K562 (cell line): ENCODE measurements at regions not wholly inside any gene's neighbourhood (a gene's known extent, or its start where the extent isn't known, plus 50 kb on each side); places are given as distances from the start of the nearest gene placed in this dataset.

ENCODE experiments used
- ATAC-seq: fragments of 200-7000 bp; cut with Tn5 transposase; 3 replicates; pipeline ENCODE4 v1.9.1; 2020; ENCODE audit warnings: moderate library complexity
- BruUV-seq: library from RNA; stranded (reverse); fragments of 400-500 nt; replicated peaks from 2 replicates; lab custom pipeline; 2021; lab: Mats Ljungman, UMichigan
- CTCF ChIA-PET: fragments of 300-600 bp; formaldehyde crosslinking; extraction: SDS; loops from one replicate; lab custom pipeline; 2021; ENCODE audit warnings: low intra/inter-chr PET ratio; lab: Yijun Ruan, JAX
- POLR2A ChIA-PET: fragments of 300-600, 350-650 bp; sonication (Branson Sonifier 250); formaldehyde crosslinking; extraction: SDS; loops from one replicate; lab custom pipeline; 2021; ENCODE audit warnings: antibody characterized with exemption, inconsistent platforms; lab: Yijun Ruan, JAX
- DNase-seq, 4 experiments: peaks; one replicate each; pipeline versions ENCODE4 v3.0.0 to v3.0.0-alpha.2; 2011 to 2018; ENCODE audit warnings: low spot score in 3 of 4, mixed read lengths in 3 of 4; ENCODE audit errors: extremely low read depth in 1 of 4
- FAIRE-seq: peaks from 2 replicates; lab custom pipeline; 2011; peaks lifted over from hg19 to GRCh38; lab: Jason Lieb, UNC
- H2AFZ ChIP-seq: 2 replicates; pipeline ENCODE4 v1.6.0; 2011; ENCODE audit warnings: low read depth, low read length, control low read depth, inconsistent platforms
- H3K27ac ChIP-seq: fragments of 200-600 bp; 3 replicates; pipeline ENCODE4 v1.8.0; 2011; ENCODE audit warnings: low read depth, mild to moderate bottlenecking, control low read depth, inconsistent platforms, low read length, moderate library complexity, mixed read lengths; ENCODE audit errors: extremely low read depth
- H3K27me3 ChIP-seq, 2 experiments: fragments of 300-600 bp in 1 of 2; 2 replicates in 1 of 2; 3 replicates in 1 of 2; pipeline versions ENCODE4 v1.6.0 to v1.8.0; 2011; ENCODE audit warnings: inconsistent platforms in 2 of 2, low read length in 2 of 2, mild to moderate bottlenecking in 1 of 2, mixed read lengths in 1 of 2, moderate library complexity in 1 of 2; ENCODE audit not compliant: control insufficient read depth in 2 of 2, insufficient read depth in 2 of 2
- H3K36me3 ChIP-seq: fragments of 300-600 bp; 3 replicates; pipeline ENCODE4 v1.8.0; 2011; ENCODE audit warnings: mild to moderate bottlenecking, low read length, inconsistent platforms; ENCODE audit not compliant: control insufficient read depth, insufficient read depth
- H3K4me1 ChIP-seq, 2 experiments: fragments of 200-600 bp in 1 of 2; replicated peaks in 1 of 2; 2 replicates in 1 of 2; 3 replicates in 1 of 2; pipeline versions ENCODE4 v1.5.1 to v1.8.0; 2011; ENCODE audit warnings: inconsistent platforms in 2 of 2, low read length in 2 of 2, mild to moderate bottlenecking in 1 of 2, mixed read lengths in 1 of 2, moderate library complexity in 1 of 2; ENCODE audit not compliant: control insufficient read depth in 2 of 2, insufficient read depth in 2 of 2
- H3K4me2 ChIP-seq: 2 replicates; pipeline ENCODE4 v1.6.1; 2011; ENCODE audit warnings: low read length, control low read depth, inconsistent platforms, mixed read lengths; ENCODE audit not compliant: insufficient read depth
- H3K4me3 ChIP-seq: fragments of 200-600 bp; sonication (generic), shearing (Covaris generic); 2 replicates; pipeline ENCODE4 v1.5.1; 2016; ENCODE audit warnings: control low read depth, inconsistent platforms
- H3K79me2 ChIP-seq: fragments of 200-600 bp; 3 replicates; pipeline ENCODE4 v1.8.0; 2011; ENCODE audit warnings: low read length, inconsistent platforms; ENCODE audit not compliant: control insufficient read depth, insufficient read depth
- H3K9ac ChIP-seq, 2 experiments: 2 replicates each; pipeline versions ENCODE4 v1.6.0 to v1.6.1; 2011; ENCODE audit warnings: low read depth in 2 of 2, low read length in 2 of 2, control low read depth in 1 of 2, inconsistent platforms in 1 of 2, mild to moderate bottlenecking in 1 of 2, mixed read lengths in 1 of 2; ENCODE audit not compliant: insufficient read depth in 1 of 2
- H3K9me1 ChIP-seq: one replicate; pipeline ENCODE4 v1.6.0; 2011; ENCODE audit warnings: inconsistent platforms, mild to moderate bottlenecking, low read length, moderate library complexity; ENCODE audit not compliant: control insufficient read depth, insufficient read depth
- H3K9me3 ChIP-seq: replicated peaks from 2 replicates; pipeline ENCODE4 v1.5.1; 2011; ENCODE audit warnings: low read depth, low read length, inconsistent platforms; ENCODE audit not compliant: control insufficient read depth, insufficient read depth
- H4K20me1 ChIP-seq: replicated peaks from 2 replicates; pipeline ENCODE4 v1.6.1; 2011; ENCODE audit warnings: low read length, inconsistent platforms, mixed read lengths; ENCODE audit not compliant: control insufficient read depth, insufficient read depth
- BRF1 ChIP-seq: IDR thresholded peaks from 3 replicates; pipeline ENCODE4 v1.6.1; 2011; ENCODE audit warnings: borderline replicate concordance, mild to moderate bottlenecking; ENCODE audit not compliant: insufficient read length; ENCODE audit errors: extremely low read depth
- GABPA ChIP-seq: fragments of 200-800 bp; sonication (Bioruptor generic); conservative IDR thresholded peaks from 2 replicates; pipeline ENCODE4 v1.6.1; 2016; ENCODE audit warnings: low read depth, missing genetic modification characterization, missing compliant biosample characterization
- NFE2 ChIP-seq: IDR thresholded peaks from 2 replicates; pipeline ENCODE4 v1.6.1; 2014; ENCODE audit warnings: antibody characterized with exemption, low read depth
- NFXL1 ChIP-seq: fragments of 450-650 bp; formaldehyde crosslinking; IDR thresholded peaks from 2 replicates; pipeline ENCODE4 v1.4.0; 2021; ENCODE audit warnings: mild to moderate bottlenecking
- PHB2 ChIP-seq: fragments of 450-650 bp; IDR thresholded peaks from 2 replicates; pipeline ENCODE4 v1.6.1; 2017; ENCODE audit warnings: low read depth
- POLR2B ChIP-seq: fragments of 450-650 bp; IDR thresholded peaks from 2 replicates; pipeline ENCODE4 v1.6.1; 2018; ENCODE audit warnings: low read depth; ENCODE audit not compliant: partially characterized antibody
- SP2 ChIP-seq: IDR thresholded peaks from 2 replicates; pipeline ENCODE4 v1.6.1; 2011; ENCODE audit warnings: mild to moderate bottlenecking, low read depth, low read length, moderate library complexity; ENCODE audit not compliant: poor library complexity, severe bottlenecking; ENCODE audit errors: extremely low read depth
- TEAD4 ChIP-seq, 2 experiments: sonication (generic) in 1 of 2; formaldehyde crosslinking in 1 of 2; IDR thresholded peaks; 2 replicates each; pipeline versions ENCODE4 v1.6.1 to v1.8.0; 2012 to 2022; ENCODE audit warnings: borderline replicate concordance in 1 of 2, inconsistent platforms in 1 of 2, low read length in 1 of 2, mild to moderate bottlenecking in 1 of 2, missing genetic modification reagents in 1 of 2
- TFAM ChIP-seq: fragments of 250-450 bp; sonication (Bioruptor Pico); conservative IDR thresholded peaks from 2 replicates; pipeline ENCODE4 v1.5.0; 2021; ENCODE audit warnings: mild to moderate bottlenecking, moderate library complexity
- THRAP3 ChIP-seq: fragments of 450-650 bp; IDR thresholded peaks from 2 replicates; pipeline ENCODE4 v1.6.1; 2016; ENCODE audit warnings: mild to moderate bottlenecking, inconsistent platforms, borderline replicate concordance
- ZNF146 ChIP-seq: IDR thresholded peaks from one replicate; pipeline ENCODE4 v1.6.1; 2018; ENCODE audit warnings: missing compliant biosample characterization; ENCODE audit not compliant: unreplicated experiment
- WGBS: fragments of 100-300 bp; shearing (Covaris generic); methylation state at CpG from one replicate; pipeline ENCODE4 v1.1.6; 2016; ENCODE audit warnings: low coverage, mixed read lengths; ENCODE audit not compliant: insufficient coverage; ENCODE audit errors: missing lambda C conversion rate; 5-methylcytosine and 5-hydroxymethylcytosine counted together
- in situ Hi-C: fragments of 300-500 bp; cut with MboI; formaldehyde crosslinking; loops from 4 replicates; pipeline ENCODE4 v1.15.0; 2018; ENCODE audit warnings: inconsistent platforms, mixed read lengths
- intact Hi-C: fragments of 100-400 bp; cut with micrococcal nuclease; formaldehyde crosslinking; loops from 2 replicates; pipeline ENCODE4 v1.14.2; 2022
- TF ChIP-seq, protein P1 (sequence below): sonication (generic); formaldehyde crosslinking; IDR thresholded peaks from 2 replicates; pipeline ENCODE4 v1.8.0; 2023; ENCODE audit warnings: mild to moderate bottlenecking, missing genetic modification reagents
- TF ChIP-seq, protein P2 (sequence below): fragments of 250-450 bp; sonication (Bioruptor Pico); IDR thresholded peaks from 2 replicates; pipeline ENCODE4 v1.4.0; 2020
- TF ChIP-seq, protein P3 (sequence below): fragments of 450-650 bp; formaldehyde crosslinking; IDR thresholded peaks from 2 replicates; pipeline ENCODE4 v1.4.0; 2022; ENCODE audit warnings: missing genetic modification characterization
- TF ChIP-seq, protein P4 (sequence below): sonication (generic); formaldehyde crosslinking; IDR thresholded peaks from 2 replicates; pipeline ENCODE4 v1.9.0; 2022; ENCODE audit warnings: mild to moderate bottlenecking, missing genetic modification reagents

DNA sequence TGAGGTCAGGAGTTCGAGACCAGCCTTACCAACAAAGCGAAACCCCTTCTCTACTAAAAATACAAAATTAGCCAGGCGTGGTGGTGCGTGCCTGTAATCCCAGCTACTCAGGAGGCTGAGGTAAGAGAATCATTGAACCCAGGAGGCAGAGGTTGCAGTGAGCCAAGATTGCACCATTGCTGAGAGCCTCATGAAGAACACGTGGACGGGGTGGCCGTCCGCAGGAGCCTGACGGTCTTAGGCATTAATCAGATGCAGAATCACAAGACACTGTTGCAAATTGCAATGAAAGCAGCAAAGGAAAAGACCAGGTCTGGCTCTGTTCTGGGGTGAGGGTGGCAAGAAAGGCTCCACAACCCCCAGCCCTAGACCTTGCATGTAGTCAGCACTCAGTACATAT lies 104.0 kb upstream of the SLC66A3 start:
- no peaks in the 10 kb centered on the region for H3K9me1 ChIP-seq
- H3K4me1 ChIP-seq: no peaks in the 10 kb centered on the region; a peak in 1 of 5 replicates
- no peak for FAIRE-seq
- no peaks in the 10 kb centered on the region for H3K79me2 ChIP-seq
- no peaks in the 10 kb centered on the region for H4K20me1 ChIP-seq
- POLR2A ChIA-PET: no interaction called here
- no peak overlapping the region for H3K4me2 ChIP-seq
- no peak overlapping the region for H3K4me3 ChIP-seq
- in situ Hi-C loops (no loop called here), intact Hi-C loops (no loop called here)
- no peak for ATAC-seq
- CTCF ChIA-PET: no interaction called here
- DNase-seq: no peak
- no peaks in the 10 kb centered on the region for H3K9me3 ChIP-seq
- H3K27me3 ChIP-seq: peaks cover 19 to 49% of the 10 kb centered on the region in 2 experiments; a peak in 4 of 5 replicates
- no peaks in the 10 kb centered on the region for H3K36me3 ChIP-seq
- H2AFZ ChIP-seq: no peak overlapping the region
- WGBS: 0% methylated on average over 9 of the region's 9 CpGs
- no peak overlapping the region for H3K27ac ChIP-seq
- no peak overlapping the region for H3K9ac ChIP-seq
- BruUV-seq: no TSS peak
- TF ChIP-seq, protein P1, sequence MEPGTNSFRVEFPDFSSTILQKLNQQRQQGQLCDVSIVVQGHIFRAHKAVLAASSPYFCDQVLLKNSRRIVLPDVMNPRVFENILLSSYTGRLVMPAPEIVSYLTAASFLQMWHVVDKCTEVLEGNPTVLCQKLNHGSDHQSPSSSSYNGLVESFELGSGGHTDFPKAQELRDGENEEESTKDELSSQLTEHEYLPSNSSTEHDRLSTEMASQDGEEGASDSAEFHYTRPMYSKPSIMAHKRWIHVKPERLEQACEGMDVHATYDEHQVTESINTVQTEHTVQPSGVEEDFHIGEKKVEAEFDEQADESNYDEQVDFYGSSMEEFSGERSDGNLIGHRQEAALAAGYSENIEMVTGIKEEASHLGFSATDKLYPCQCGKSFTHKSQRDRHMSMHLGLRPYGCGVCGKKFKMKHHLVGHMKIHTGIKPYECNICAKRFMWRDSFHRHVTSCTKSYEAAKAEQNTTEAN (CRISPR knock-in tag): no peak
- TF ChIP-seq, protein P2, sequence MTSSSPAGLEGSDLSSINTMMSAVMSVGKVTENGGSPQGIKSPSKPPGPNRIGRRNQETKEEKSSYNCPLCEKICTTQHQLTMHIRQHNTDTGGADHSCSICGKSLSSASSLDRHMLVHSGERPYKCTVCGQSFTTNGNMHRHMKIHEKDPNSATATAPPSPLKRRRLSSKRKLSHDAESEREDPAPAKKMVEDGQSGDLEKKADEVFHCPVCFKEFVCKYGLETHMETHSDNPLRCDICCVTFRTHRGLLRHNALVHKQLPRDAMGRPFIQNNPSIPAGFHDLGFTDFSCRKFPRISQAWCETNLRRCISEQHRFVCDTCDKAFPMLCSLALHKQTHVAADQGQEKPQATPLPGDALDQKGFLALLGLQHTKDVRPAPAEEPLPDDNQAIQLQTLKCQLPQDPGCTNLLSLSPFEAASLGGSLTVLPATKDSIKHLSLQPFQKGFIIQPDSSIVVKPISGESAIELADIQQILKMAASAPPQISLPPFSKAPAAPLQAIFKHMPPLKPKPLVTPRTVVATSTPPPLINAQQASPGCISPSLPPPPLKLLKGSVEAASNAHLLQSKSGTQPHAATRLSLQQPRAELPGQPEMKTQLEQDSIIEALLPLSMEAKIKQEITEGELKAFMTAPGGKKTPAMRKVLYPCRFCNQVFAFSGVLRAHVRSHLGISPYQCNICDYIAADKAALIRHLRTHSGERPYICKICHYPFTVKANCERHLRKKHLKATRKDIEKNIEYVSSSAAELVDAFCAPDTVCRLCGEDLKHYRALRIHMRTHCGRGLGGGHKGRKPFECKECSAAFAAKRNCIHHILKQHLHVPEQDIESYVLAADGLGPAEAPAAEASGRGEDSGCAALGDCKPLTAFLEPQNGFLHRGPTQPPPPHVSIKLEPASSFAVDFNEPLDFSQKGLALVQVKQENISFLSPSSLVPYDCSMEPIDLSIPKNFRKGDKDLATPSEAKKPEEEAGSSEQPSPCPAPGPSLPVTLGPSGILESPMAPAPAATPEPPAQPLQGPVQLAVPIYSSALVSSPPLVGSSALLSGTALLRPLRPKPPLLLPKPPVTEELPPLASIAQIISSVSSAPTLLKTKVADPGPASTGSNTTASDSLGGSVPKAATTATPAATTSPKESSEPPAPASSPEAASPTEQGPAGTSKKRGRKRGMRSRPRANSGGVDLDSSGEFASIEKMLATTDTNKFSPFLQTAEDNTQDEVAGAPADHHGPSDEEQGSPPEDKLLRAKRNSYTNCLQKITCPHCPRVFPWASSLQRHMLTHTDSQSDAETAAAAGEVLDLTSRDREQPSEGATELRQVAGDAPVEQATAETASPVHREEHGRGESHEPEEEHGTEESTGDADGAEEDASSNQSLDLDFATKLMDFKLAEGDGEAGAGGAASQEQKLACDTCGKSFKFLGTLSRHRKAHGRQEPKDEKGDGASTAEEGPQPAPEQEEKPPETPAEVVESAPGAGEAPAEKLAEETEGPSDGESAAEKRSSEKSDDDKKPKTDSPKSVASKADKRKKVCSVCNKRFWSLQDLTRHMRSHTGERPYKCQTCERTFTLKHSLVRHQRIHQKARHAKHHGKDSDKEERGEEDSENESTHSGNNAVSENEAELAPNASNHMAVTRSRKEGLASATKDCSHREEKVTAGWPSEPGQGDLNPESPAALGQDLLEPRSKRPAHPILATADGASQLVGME (CRISPR knock-in tag): no peak
- TF ChIP-seq PHB2 (no peak), ZNF146 (no peak), BRF1 (no peak), NFXL1 (CRISPR knock-in tag) (no peak), GABPA (tag) (no peak), TEAD4 (IDR thresholded peaks at IDR 0.05; ENCODE audit: low read length) (no peak), TEAD4 (CRISPR knock-in tag; IDR thresholded peaks at IDR 0.05; ENCODE audit: borderline replicate concordance) (no peak), NFE2 (no peak), SP2 (no peak), THRAP3 (no peak), TFAM (CRISPR knock-in tag) (no peak), POLR2B (no peak)
- TF ChIP-seq, protein P3, sequence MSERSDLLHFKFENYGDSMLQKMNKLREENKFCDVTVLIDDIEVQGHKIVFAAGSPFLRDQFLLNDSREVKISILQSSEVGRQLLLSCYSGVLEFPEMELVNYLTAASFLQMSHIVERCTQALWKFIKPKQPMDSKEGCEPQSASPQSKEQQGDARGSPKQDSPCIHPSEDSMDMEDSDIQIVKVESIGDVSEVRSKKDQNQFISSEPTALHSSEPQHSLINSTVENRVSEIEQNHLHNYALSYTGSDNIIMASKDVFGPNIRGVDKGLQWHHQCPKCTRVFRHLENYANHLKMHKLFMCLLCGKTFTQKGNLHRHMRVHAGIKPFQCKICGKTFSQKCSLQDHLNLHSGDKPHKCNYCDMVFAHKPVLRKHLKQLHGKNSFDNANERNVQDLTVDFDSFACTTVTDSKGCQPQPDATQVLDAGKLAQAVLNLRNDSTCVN (CRISPR knock-in tag): no peak
- TF ChIP-seq, protein P4, sequence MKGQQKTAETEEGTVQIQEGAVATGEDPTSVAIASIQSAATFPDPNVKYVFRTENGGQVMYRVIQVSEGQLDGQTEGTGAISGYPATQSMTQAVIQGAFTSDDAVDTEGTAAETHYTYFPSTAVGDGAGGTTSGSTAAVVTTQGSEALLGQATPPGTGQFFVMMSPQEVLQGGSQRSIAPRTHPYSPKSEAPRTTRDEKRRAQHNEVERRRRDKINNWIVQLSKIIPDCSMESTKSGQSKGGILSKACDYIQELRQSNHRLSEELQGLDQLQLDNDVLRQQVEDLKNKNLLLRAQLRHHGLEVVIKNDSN (CRISPR knock-in tag): no peak
